ENCODE measurements at regions not wholly inside any gene's neighbourhood (a gene's known extent, or its start where the extent isn't known, plus 50 kb on each side); places are given as distances from the start of the nearest gene placed in this dataset.

GRCh38 chr2:40043641-40044040 lies 264.6 kb upstream of the THUMPD2 start:
- DNase-seq: no peak
- POLR2A ChIA-PET: no interaction called here

GRCh38 chr2:40043191-40043590 lies 264.1 kb upstream of the THUMPD2 start:
- ATAC-seq (no peak), DNase-seq (no peak)
- intact Hi-C loops (cut with micrococcal nuclease): no loop called here
- CTCF ChIA-PET: interaction anchor here (1.0 to 1.4 kb wide), 2 partner anchors 18 to 60 kb away, joined by 3 read pairs; no protein-coding TSS in a partner anchor
- Mint-ChIP-seq H3K9me3 (no peaks in the 10 kb centered on the region), H3K27me3 (peaks cover 6% of the 10 kb centered on the region), H3K27ac (no peak overlapping the region), H3K4me1 (ENCODE audit: low read depth) (no peaks in the 10 kb centered on the region), H3K36me3 (ENCODE audit: low read depth) (no peaks in the 10 kb centered on the region), H3K4me3 (no peak overlapping the region)
- TF ChIP-seq CTCF (IDR thresholded peaks at IDR 0.05): no peak
- POLR2A ChIA-PET: no interaction called here

More at GRCh38 chr2:40043641-40044040, 264.6 kb upstream of the THUMPD2 start:
- no peaks in the 10 kb centered on the region for H3K4me1 Mint-ChIP-seq (ENCODE audit: low read depth)
- CTCF ChIA-PET: interaction anchor here (1.0 to 1.4 kb wide), 2 partner anchors 17 to 59 kb away, joined by 3 read pairs; no protein-coding TSS in a partner anchor
- no peak for ATAC-seq
- TF ChIP-seq CTCF (IDR thresholded peaks at IDR 0.05): no peak
- H3K9me3 Mint-ChIP-seq: no peaks in the 10 kb centered on the region
- H3K27ac Mint-ChIP-seq: no peak overlapping the region
- no peaks in the 10 kb centered on the region for H3K36me3 Mint-ChIP-seq (ENCODE audit: low read depth)
- intact Hi-C loops (cut with micrococcal nuclease): no loop called here
- peaks cover 6% of the 10 kb centered on the region for H3K27me3 Mint-ChIP-seq
- H3K4me3 Mint-ChIP-seq: no peak overlapping the region

GRCh38 chr2:40041422-40042382 lies 262.6 kb upstream of the THUMPD2 start:
- DNase-seq: no peak
- TF ChIP-seq CTCF (IDR thresholded peaks at IDR 0.05): no peak
- H3K36me3 Mint-ChIP-seq (ENCODE audit: low read depth): no peaks in the 10 kb centered on the region
- peaks cover 6% of the 10 kb centered on the region for H3K27me3 Mint-ChIP-seq
- ChIA-PET CTCF (no interaction called here), POLR2A (no interaction called here)
- H3K4me1 Mint-ChIP-seq (ENCODE audit: low read depth): no peaks in the 10 kb centered on the region
- no peaks in the 10 kb centered on the region for H3K9me3 Mint-ChIP-seq
- no peak for ATAC-seq
- no peak overlapping the region for H3K27ac Mint-ChIP-seq
- no peak overlapping the region for H3K4me3 Mint-ChIP-seq
- intact Hi-C loops (cut with micrococcal nuclease): no loop called here

- no peak overlapping the region for H3K27ac Mint-ChIP-seq
- H3K4me1 Mint-ChIP-seq (ENCODE audit: low read depth): no peaks in the 10 kb centered on the region
- ATAC-seq: no peak
- no peak for DNase-seq
- ChIA-PET CTCF (no interaction called here), POLR2A (no interaction called here)
- intact Hi-C loops (cut with micrococcal nuclease): no loop called here
- peaks cover 1% of the 10 kb centered on the region for H3K27me3 Mint-ChIP-seq
- no peak for TF ChIP-seq CTCF (IDR thresholded peaks at IDR 0.05)
- H3K4me3 Mint-ChIP-seq: no peak overlapping the region
- no peaks in the 10 kb centered on the region for H3K9me3 Mint-ChIP-seq
- H3K36me3 Mint-ChIP-seq (ENCODE audit: low read depth): no peaks in the 10 kb centered on the region
Measured at GRCh38 chr2:40039549-40039948, 260.5 kb upstream of the THUMPD2 start.

- ATAC-seq: no peak
- H3K27ac Mint-ChIP-seq: no peak overlapping the region
- H3K4me3 Mint-ChIP-seq: no peak overlapping the region
- no peaks in the 10 kb centered on the region for H3K36me3 Mint-ChIP-seq (ENCODE audit: low read depth)
- no peaks in the 10 kb centered on the region for H3K4me1 Mint-ChIP-seq (ENCODE audit: low read depth)
- TF ChIP-seq CTCF (IDR thresholded peaks at IDR 0.05): no peak
- ChIA-PET POLR2A (no interaction called here), CTCF (no interaction called here)
- intact Hi-C loops (cut with micrococcal nuclease): no loop called here
- H3K9me3 Mint-ChIP-seq: no peaks in the 10 kb centered on the region
- DNase-seq: no peak
- peaks cover 1% of the 10 kb centered on the region for H3K27me3 Mint-ChIP-seq
Measured at GRCh38 chr2:40038646-40039045, 259.6 kb upstream of the THUMPD2 start.

Measured in activated CD8-positive, alpha-beta T cell treated with anti-CD3 and anti-CD28 coated beads for 36 hours (primary cell).